ENCODE measurements at regions not wholly inside any gene's neighbourhood (a gene's known extent, or its start where the extent isn't known, plus 50 kb on each side); places are given as distances from the start of the nearest gene placed in this dataset.

- intact Hi-C loops (cut with micrococcal nuclease): no loop called here
- Histone ChIP-seq H3K36me3 (ENCODE audit: low read depth, low read length) (no peaks in the 10 kb centered on the region), H3K9me2 (replicated peaks; ENCODE audit: low read length) (no peaks in the 10 kb centered on the region), H3F3A (ENCODE audit: low read length, unreplicated experiment) (no peaks in the 10 kb centered on the region), H4K20me1 (ENCODE audit: low read length) (no peaks in the 10 kb centered on the region), H3K9me3 (ENCODE audit: low read length) (no peaks in the 10 kb centered on the region), H3K79me2 (ENCODE audit: low read length) (no peaks in the 10 kb centered on the region), H3K27me3 (ENCODE audit: low read length) (no peaks in the 10 kb centered on the region), H3K9ac (ENCODE audit: low read length) (no peak overlapping the region), H3K4me1 (ENCODE audit: insufficient read depth, low read length) (peaks cover 8% of the 10 kb centered on the region; the same call in 1 of the 2 replicates), H3K27ac (ENCODE audit: low read length) (no peak overlapping the region), H3K4me2 (ENCODE audit: low read length) (no peak overlapping the region), H3K4me3 (ENCODE audit: low read length) (no peak overlapping the region), H2AFZ (ENCODE audit: low read length) (no peak overlapping the region)
- ATAC-seq (no peak), DNase-seq (no peak)
- CTCF ChIA-PET: no interaction called here
- POLR2A ChIA-PET (ENCODE audit: unreplicated experiment): no interaction called here
- no TSS peak for BruUV-seq (replicated peaks)
- TF ChIP-seq CTCF (conservative IDR thresholded peaks at IDR 0.05; ENCODE audit: low read depth, low read length) (no peak), EZH2phosphoT487 (IDR thresholded peaks at IDR 0.05; ENCODE audit: borderline replicate concordance, low read length) (no peak), EZH2 (IDR thresholded peaks at IDR 0.05; ENCODE audit: low read length, unreplicated experiment) (no peak)
Measured at GRCh38 chr2:220002251-220002650, 374.8 kb downstream of the SLC4A3 start.

- POLR2A ChIA-PET (ENCODE audit: unreplicated experiment): no interaction called here
- Histone ChIP-seq H3F3A (ENCODE audit: low read length, unreplicated experiment) (no peaks in the 10 kb centered on the region), H2AFZ (ENCODE audit: low read length) (no peak overlapping the region), H4K20me1 (ENCODE audit: low read length) (no peaks in the 10 kb centered on the region), H3K4me2 (ENCODE audit: low read length) (no peak overlapping the region), H3K4me3 (ENCODE audit: low read length) (no peak overlapping the region), H3K9me2 (replicated peaks; ENCODE audit: low read length) (no peaks in the 10 kb centered on the region), H3K9ac (ENCODE audit: low read length) (no peak overlapping the region), H3K79me2 (ENCODE audit: low read length) (no peaks in the 10 kb centered on the region), H3K27me3 (ENCODE audit: low read length) (no peaks in the 10 kb centered on the region), H3K4me1 (ENCODE audit: insufficient read depth, low read length) (peaks cover 8% of the 10 kb centered on the region; the same call in 1 of the 2 replicates), H3K9me3 (ENCODE audit: low read length) (no peaks in the 10 kb centered on the region), H3K27ac (ENCODE audit: low read length) (no peak overlapping the region), H3K36me3 (ENCODE audit: low read depth, low read length) (no peaks in the 10 kb centered on the region)
- DNase-seq (no peak), ATAC-seq (no peak)
- TF ChIP-seq EZH2phosphoT487 (IDR thresholded peaks at IDR 0.05; ENCODE audit: borderline replicate concordance, low read length): no peak
- no peak for TF ChIP-seq EZH2 (IDR thresholded peaks at IDR 0.05; ENCODE audit: low read length, unreplicated experiment)
- TF ChIP-seq CTCF (conservative IDR thresholded peaks at IDR 0.05; ENCODE audit: low read depth, low read length): no peak
- intact Hi-C loops (cut with micrococcal nuclease): no loop called here
- no TSS peak for BruUV-seq (replicated peaks)
- CTCF ChIA-PET: no interaction called here
Measured at GRCh38 chr2:220002699-220003098, 375.3 kb downstream of the SLC4A3 start.

GRCh38 chr2:220005362-220005761 lies 377.9 kb downstream of the SLC4A3 start:
- BruUV-seq (replicated peaks): no TSS peak
- intact Hi-C loops (cut with micrococcal nuclease): no loop called here
- H3K9me2 ChIP-seq (replicated peaks; ENCODE audit: low read length): no peaks in the 10 kb centered on the region

More at GRCh38 chr2:220005362-220005761, 377.9 kb downstream of the SLC4A3 start:
- peaks cover 8% of the 10 kb centered on the region; the same call in 1 of the 2 replicates for H3K4me1 ChIP-seq (ENCODE audit: insufficient read depth, low read length)
- H3K27ac ChIP-seq (ENCODE audit: low read length): no peak overlapping the region
- ATAC-seq (no peak), DNase-seq (no peak)
- H2AFZ ChIP-seq (ENCODE audit: low read length): no peak overlapping the region
- H3K79me2 ChIP-seq (ENCODE audit: low read length): no peaks in the 10 kb centered on the region
- no peak overlapping the region for H3K4me3 ChIP-seq (ENCODE audit: low read length)
- POLR2A ChIA-PET (ENCODE audit: unreplicated experiment): no interaction called here
- CTCF ChIA-PET: no interaction called here
- H3K9ac ChIP-seq (ENCODE audit: low read length): no peak overlapping the region
- no peaks in the 10 kb centered on the region for H3K9me3 ChIP-seq (ENCODE audit: low read length)
- TF ChIP-seq CTCF (conservative IDR thresholded peaks at IDR 0.05; ENCODE audit: low read depth, low read length): no peak
- no peak for TF ChIP-seq EZH2 (IDR thresholded peaks at IDR 0.05; ENCODE audit: low read length, unreplicated experiment)
- no peak for TF ChIP-seq EZH2phosphoT487 (IDR thresholded peaks at IDR 0.05; ENCODE audit: borderline replicate concordance, low read length)
- no peaks in the 10 kb centered on the region for H4K20me1 ChIP-seq (ENCODE audit: low read length)
- H3K27me3 ChIP-seq (ENCODE audit: low read length): no peaks in the 10 kb centered on the region
- no peaks in the 10 kb centered on the region for H3F3A ChIP-seq (ENCODE audit: low read length, unreplicated experiment)
- no peaks in the 10 kb centered on the region for H3K36me3 ChIP-seq (ENCODE audit: low read depth, low read length)
- H3K4me2 ChIP-seq (ENCODE audit: low read length): no peak overlapping the region
